GM19463 (cell line): ENCODE measurements at regions not wholly inside any gene's neighbourhood (a gene's known extent, or its start where the extent isn't known, plus 50 kb on each side); places are given as distances from the start of the nearest gene placed in this dataset.

Source experiments
- ATAC-seq: cut with Tn5 transposase; IDR thresholded peaks from one replicate; pipeline ENCODE4 v1.9.1; 2021; ENCODE audit warnings: mild to moderate bottlenecking, moderate library complexity; ENCODE audit not compliant: unreplicated experiment

GRCh38 chr5:57695706-57696388 lies 213.2 kb upstream of the ACTBL2 start:
- ATAC-seq = no peak

GRCh38 chr5:57695179-57695578 lies 212.6 kb upstream of the ACTBL2 start:
- no peak for ATAC-seq

GRCh38 chr5:57693488-57694305 lies 211.1 kb upstream of the ACTBL2 start:
- no peak for ATAC-seq

GRCh38 chr5:57692582-57693487 lies 210.2 kb upstream of the ACTBL2 start:
- peak; percentile 94 for ATAC-seq

GRCh38 chr5:57690724-57691123 lies 208.1 kb upstream of the ACTBL2 start:
- ATAC-seq = no peak

- no peak for ATAC-seq
Observed at GRCh38 chr5:57687596-57687995, 205.0 kb upstream of the ACTBL2 start.

- ATAC-seq = no peak
Observed at GRCh38 chr5:57685516-57686255, 203.1 kb upstream of the ACTBL2 start.

GRCh38 chr5:57684299-57684702 lies 201.7 kb upstream of the ACTBL2 start:
- ATAC-seq = no peak

GRCh38 chr5:57683036-57683630 lies 200.5 kb upstream of the ACTBL2 start:
- no peak for ATAC-seq

GRCh38 chr5:57681942-57682341 lies 199.3 kb upstream of the ACTBL2 start:
- ATAC-seq = no peak

GRCh38 chr5:57680686-57681085 lies 198.1 kb upstream of the ACTBL2 start:
- ATAC-seq = no peak

GRCh38 chr5:57677235-57677634 lies 194.6 kb upstream of the ACTBL2 start:
- no peak for ATAC-seq

- no peak for ATAC-seq
Observed at GRCh38 chr5:57676222-57677098, 193.8 kb upstream of the ACTBL2 start.

- no peak for ATAC-seq
Observed at GRCh38 chr5:57675236-57675635, 192.6 kb upstream of the ACTBL2 start.

GRCh38 chr5:57671371-57671770 lies 188.8 kb upstream of the ACTBL2 start:
- ATAC-seq = no peak

- no peak for ATAC-seq
Observed at GRCh38 chr5:57666582-57666981, 184.0 kb upstream of the ACTBL2 start.

- no peak for ATAC-seq
Observed at GRCh38 chr5:57665146-57665936, 182.7 kb upstream of the ACTBL2 start.

GRCh38 chr5:57664700-57665099 lies 182.1 kb upstream of the ACTBL2 start:
- ATAC-seq = no peak
